Mesodermal cell (in vitro differentiated cells): ENCODE measurements at regions not wholly inside any gene's neighbourhood (a gene's known extent, or its start where the extent isn't known, plus 50 kb on each side); places are given as distances from the start of the nearest gene placed in this dataset.

Source experiments
- H3K27ac ChIP-seq: 2 replicates; pipeline ENCODE4 v1.7.0; 2013; ENCODE audit warnings: mild to moderate bottlenecking, low read depth, low read length, moderate library complexity; ENCODE audit not compliant: severe bottlenecking
- H3K36me3 ChIP-seq: 2 replicates; pipeline ENCODE4 v1.7.1; 2013; ENCODE audit warnings: mild to moderate bottlenecking, low read length, moderate library complexity; ENCODE audit not compliant: control insufficient read depth, insufficient read depth
- H3K4me1 ChIP-seq: one replicate; pipeline ENCODE4 v1.7.1; 2013; ENCODE audit warnings: mild to moderate bottlenecking, low read length; ENCODE audit not compliant: insufficient read depth, control insufficient read depth, poor library complexity, severe bottlenecking
- H3K4me3 ChIP-seq: 2 replicates; pipeline ENCODE4 v1.7.0; 2013; ENCODE audit warnings: low read length, control low read depth, mild to moderate bottlenecking; ENCODE audit not compliant: insufficient read depth, poor library complexity, severe bottlenecking; ENCODE audit errors: extremely low read depth
- H3K9me3 ChIP-seq: 2 replicates; pipeline ENCODE4 v1.7.1; 2013; ENCODE audit warnings: mild to moderate bottlenecking, low read length, moderate library complexity; ENCODE audit not compliant: control insufficient read depth
- WGBS, 2 experiments: methylation state at CpG; one replicate each; pipeline ENCODE4 v1.1.5; 2013; ENCODE audit warnings: missing lambda C conversion rate in 2 of 2; ENCODE audit not compliant: insufficient coverage in 2 of 2; 5-methylcytosine and 5-hydroxymethylcytosine counted together

- H3K4me3 ChIP-seq = no peak overlapping the region
- no peak overlapping the region for H3K27ac ChIP-seq
- WGBS, 2 experiments = no CpG with 5 or more reads among the region's 2 CpGs
- no peaks in the 10 kb centered on the region for H3K36me3 ChIP-seq
- no peaks in the 10 kb centered on the region for H3K9me3 ChIP-seq
- no peaks in the 10 kb centered on the region for H3K4me1 ChIP-seq
These were observed 421.8 kb upstream of the CDH7 start for GRCh38 chr18:65329010-65329409.

DNA sequence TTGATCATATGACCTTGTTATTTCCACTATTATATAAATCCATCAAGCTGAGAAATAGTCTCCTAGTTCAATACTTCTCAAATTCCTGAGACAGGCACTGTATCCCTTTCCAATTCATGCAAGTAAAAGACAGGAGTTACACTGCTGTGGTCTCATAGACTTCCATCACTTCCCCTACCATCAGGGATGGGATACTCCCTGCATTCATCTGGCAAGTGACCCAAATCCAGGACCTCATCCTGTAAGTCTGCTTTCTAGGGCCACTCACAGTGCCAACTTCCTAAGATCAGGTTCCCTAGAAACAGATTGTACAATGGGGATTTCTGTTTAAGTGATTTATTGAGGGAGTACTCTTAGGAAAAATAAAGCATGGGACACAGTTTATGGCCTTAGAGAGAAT, 424.0 kb upstream of the CDH7 start:
- H3K27ac ChIP-seq = no peak overlapping the region
- H3K9me3 ChIP-seq = no peaks in the 10 kb centered on the region
- no peaks in the 10 kb centered on the region for H3K4me1 ChIP-seq
- no peaks in the 10 kb centered on the region for H3K36me3 ChIP-seq
- H3K4me3 ChIP-seq = no peak overlapping the region

DNA sequence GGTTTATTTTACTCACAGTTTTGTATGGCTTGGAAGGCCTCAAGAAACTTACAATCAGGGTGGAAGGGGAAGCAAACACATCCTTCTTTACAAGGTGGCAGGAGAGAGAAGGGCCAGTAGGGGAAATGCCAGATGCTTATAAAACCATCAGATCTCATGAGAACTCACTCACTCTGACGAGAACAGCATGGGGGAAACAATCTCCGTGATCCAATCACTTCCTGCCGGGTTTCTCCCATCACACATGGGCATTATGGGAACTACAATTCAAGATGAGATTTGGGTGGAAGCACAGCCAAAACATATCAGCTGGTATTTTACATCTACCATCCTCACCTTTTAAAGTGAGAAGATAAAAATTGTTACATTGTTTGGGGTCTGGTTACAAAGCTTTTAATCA, 427.9 kb upstream of the CDH7 start:
- Histone ChIP-seq H3K27ac (no peak overlapping the region), H3K4me1 (no peaks in the 10 kb centered on the region), H3K36me3 (no peaks in the 10 kb centered on the region), H3K9me3 (no peaks in the 10 kb centered on the region), H3K4me3 (no peak overlapping the region)
- WGBS, 2 experiments = 73% methylated on average over 2 of the region's 3 CpGs; no CpG with 5 or more reads in 1 of the 2 experiments

DNA sequence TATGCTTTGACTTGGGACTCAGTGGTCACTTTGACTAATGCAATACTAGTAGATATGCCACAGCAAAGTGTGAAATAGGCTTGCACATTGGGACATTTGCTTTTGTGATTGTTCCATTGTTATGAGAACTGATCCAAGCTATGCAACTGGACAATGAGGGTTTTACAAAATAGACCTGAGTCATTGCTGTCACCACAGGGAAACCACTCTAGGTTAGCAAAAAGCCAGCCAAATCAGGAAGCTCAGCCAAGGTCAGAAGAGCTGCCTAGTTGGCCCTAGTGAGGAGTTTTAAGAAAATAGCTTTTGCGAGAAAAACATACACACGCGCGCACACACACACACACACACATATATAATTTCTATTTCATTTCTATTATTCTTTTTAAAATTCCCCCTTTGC, 452.4 kb upstream of the CDH7 start:
- whole genome bisulfite sequencing, 2 experiments = no CpG with 5 or more reads among the region's 4 CpGs
- no peak overlapping the region for H3K4me3 ChIP-seq
- no peaks in the 10 kb centered on the region for H3K4me1 ChIP-seq
- no peak overlapping the region for H3K27ac ChIP-seq
- no peaks in the 10 kb centered on the region for H3K36me3 ChIP-seq
- H3K9me3 ChIP-seq = no peaks in the 10 kb centered on the region

DNA sequence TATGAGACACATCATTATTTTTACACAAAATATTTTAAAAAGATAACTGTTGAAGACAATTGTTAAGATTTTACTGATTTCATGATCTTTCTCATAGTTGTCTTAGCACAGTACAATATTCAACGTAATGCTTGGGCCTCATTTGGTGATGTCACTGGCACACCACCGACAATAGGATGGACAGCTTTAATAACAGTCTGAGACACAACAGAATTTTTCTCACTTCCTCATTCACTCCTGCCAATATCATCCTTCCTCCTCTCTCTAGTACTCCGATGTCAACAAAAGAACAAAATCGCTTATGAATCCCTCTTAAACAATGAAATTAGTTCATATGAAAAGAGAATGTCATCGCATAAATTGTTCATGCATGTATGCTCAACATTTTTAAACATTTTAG, 461.9 kb upstream of the CDH7 start:
- Histone ChIP-seq H3K9me3 (no peaks in the 10 kb centered on the region), H3K27ac (no peak overlapping the region), H3K4me3 (no peak overlapping the region), H3K4me1 (no peaks in the 10 kb centered on the region), H3K36me3 (no peaks in the 10 kb centered on the region)
- WGBS, 2 experiments = 83 to 96% methylated on average over 2 of the region's 5 CpGs

- no peak overlapping the region for H3K4me3 ChIP-seq
- H3K36me3 ChIP-seq = no peaks in the 10 kb centered on the region
- no peaks in the 10 kb centered on the region for H3K9me3 ChIP-seq
- H3K27ac ChIP-seq = no peak overlapping the region
- WGBS, 2 experiments = no CpG with 5 or more reads among the region's 2 CpGs
- no peaks in the 10 kb centered on the region for H3K4me1 ChIP-seq
These were observed 463.2 kb upstream of the CDH7 start for GRCh38 chr18:65287652-65288051.

DNA sequence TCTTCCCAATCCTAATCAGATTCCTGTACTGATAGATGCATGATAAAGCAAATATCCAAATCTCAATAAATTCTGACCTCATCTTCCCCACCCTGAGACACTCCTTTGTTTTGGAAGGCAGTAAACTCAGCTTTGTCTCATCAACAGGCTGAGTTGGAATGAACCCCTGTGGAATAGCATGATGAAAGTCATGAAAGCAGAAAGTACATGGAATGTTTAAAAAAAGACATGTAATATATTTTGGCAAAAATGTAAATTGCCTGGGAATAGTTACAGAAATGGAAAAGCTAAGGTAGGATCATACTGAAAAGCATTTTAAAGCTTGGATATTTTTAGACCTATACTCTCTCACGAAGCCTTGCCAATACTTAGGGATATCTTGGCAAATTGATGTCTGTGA, 468.7 kb upstream of the CDH7 start:
- H3K36me3 ChIP-seq = no peaks in the 10 kb centered on the region
- H3K4me3 ChIP-seq = no peak overlapping the region
- no peaks in the 10 kb centered on the region for H3K9me3 ChIP-seq
- H3K4me1 ChIP-seq = no peaks in the 10 kb centered on the region
- no peak overlapping the region for H3K27ac ChIP-seq
- no CpG with 5 or more reads among the region's 1 CpG for WGBS, 2 experiments

GRCh38 chr18:65279668-65280305, 471.0 kb upstream of the CDH7 start:
- H3K4me3 ChIP-seq = no peak overlapping the region
- no peak overlapping the region for H3K27ac ChIP-seq
- H3K4me1 ChIP-seq = no peaks in the 10 kb centered on the region
- H3K9me3 ChIP-seq = no peaks in the 10 kb centered on the region
- no peaks in the 10 kb centered on the region for H3K36me3 ChIP-seq
- no CpG with 5 or more reads among the region's 4 CpGs for WGBS, 2 experiments

- Histone ChIP-seq H3K9me3 (no peaks in the 10 kb centered on the region), H3K27ac (no peak overlapping the region), H3K4me1 (no peaks in the 10 kb centered on the region), H3K4me3 (no peak overlapping the region), H3K36me3 (no peaks in the 10 kb centered on the region)
- 86 to 100% methylated on average over 2 to 6 of the region's 9 CpGs for WGBS, 2 experiments
These were observed 471.7 kb upstream of the CDH7 start for GRCh38 chr18:65278939-65279667.

DNA sequence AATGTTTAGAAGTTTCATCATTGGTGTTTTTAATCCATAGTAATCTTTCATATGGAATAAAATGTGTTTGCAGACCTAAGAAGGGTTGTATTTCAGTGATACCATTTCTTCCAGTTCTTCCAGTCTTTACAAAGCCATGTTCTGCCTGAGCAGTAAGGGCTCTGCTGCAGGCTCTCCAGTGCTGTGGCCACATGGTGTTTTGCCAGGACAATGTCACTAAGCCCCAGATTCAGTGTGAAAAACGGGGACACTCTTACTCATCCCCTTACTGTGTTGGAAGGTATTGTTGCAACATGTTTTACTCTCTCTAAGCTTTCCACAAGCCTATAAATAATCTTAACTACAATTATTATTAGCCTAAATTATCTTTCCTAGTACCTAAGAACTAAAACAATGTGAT, 481.4 kb upstream of the CDH7 start:
- Histone ChIP-seq H3K4me3 (no peak overlapping the region), H3K27ac (no peak overlapping the region), H3K4me1 (no peaks in the 10 kb centered on the region), H3K9me3 (no peaks in the 10 kb centered on the region), H3K36me3 (no peaks in the 10 kb centered on the region)
- WGBS, 2 experiments = no CpG with 5 or more reads among the region's 1 CpG

DNA sequence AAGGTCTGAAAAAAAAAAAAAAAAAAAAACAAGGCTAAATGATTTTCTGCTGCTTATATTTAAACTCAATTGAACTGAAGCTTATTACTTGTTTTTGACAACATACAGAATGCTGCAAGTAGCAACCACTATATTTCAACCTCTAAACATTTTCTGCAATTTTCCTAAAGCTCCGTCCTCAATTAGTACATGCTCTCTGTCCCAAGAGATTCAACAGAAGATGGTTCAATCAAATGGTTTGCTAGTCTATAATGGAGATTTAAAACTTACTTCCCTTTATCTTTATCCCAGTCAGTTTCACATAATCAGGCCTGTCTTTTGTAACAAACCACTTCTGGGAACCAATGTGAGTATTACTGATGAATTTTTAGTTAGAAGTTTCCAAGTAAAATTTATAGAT, 485.1 kb upstream of the CDH7 start:
- no peak overlapping the region for H3K4me3 ChIP-seq
- H3K9me3 ChIP-seq = no peaks in the 10 kb centered on the region
- WGBS, 2 experiments = 100% methylated on average over 1 of the region's 1 CpG; no CpG with 5 or more reads in 1 of the 2 experiments
- H3K27ac ChIP-seq = no peak overlapping the region
- no peaks in the 10 kb centered on the region for H3K4me1 ChIP-seq
- H3K36me3 ChIP-seq = no peaks in the 10 kb centered on the region
